Endothelial cell of umbilical vein (primary cell): ENCODE measurements at regions not wholly inside any gene's neighbourhood (a gene's known extent, or its start where the extent isn't known, plus 50 kb on each side); places are given as distances from the start of the nearest gene placed in this dataset.

ENCODE experiments used
- EZH2 ChIP-seq: IDR thresholded peaks from 2 replicates; pipeline ENCODE4 v1.6.1; 2012; ENCODE audit warnings: borderline replicate concordance, low read depth, mild to moderate bottlenecking, moderate library complexity, low read length, inconsistent platforms; ENCODE audit not compliant: severe bottlenecking
- FOS ChIP-seq: IDR thresholded peaks from 2 replicates; pipeline ENCODE4 v1.6.1; 2011; ENCODE audit warnings: mild to moderate bottlenecking, low read length, moderate library complexity, borderline replicate concordance; ENCODE audit not compliant: insufficient read depth
- MYC ChIP-seq: IDR thresholded peaks from one replicate; pipeline ENCODE4 v1.6.1; 2011; ENCODE audit warnings: mild to moderate bottlenecking, low read depth, low read length
- POLR2A ChIP-seq: IDR thresholded peaks from 2 replicates; pipeline ENCODE4 v1.6.1; 2012; ENCODE audit warnings: low read depth, mild to moderate bottlenecking, control low read depth, low read length
- POLR2AphosphoS5 ChIP-seq: IDR thresholded peaks from 2 replicates; pipeline ENCODE4 v1.6.1; 2012; ENCODE audit warnings: low read depth, mild to moderate bottlenecking, control low read depth, low read length, moderate library complexity; ENCODE audit not compliant: insufficient read depth
- TF ChIP-seq, protein P1 (sequence below), 2 donors: IDR thresholded peaks; 1 replicate in 1 of 2; 2 replicates in 1 of 2; pipeline ENCODE4 v1.5.1; 2011; ENCODE audit warnings: low read length in 2 of 2, mild to moderate bottlenecking in 2 of 2, moderate library complexity in 2 of 2, control low read depth in 1 of 2, inconsistent platforms in 1 of 2, low read depth in 1 of 2; ENCODE audit not compliant: insufficient read depth in 1 of 2; ENCODE audit errors: extremely low read depth in 1 of 2
- TF ChIP-seq, protein P2 (sequence below): IDR thresholded peaks from 2 replicates; pipeline ENCODE4 v1.6.1; 2011; ENCODE audit not compliant: insufficient read depth, insufficient read length

GRCh38 chr2:22326250-22326649 lies 1058.7 kb upstream of the KLHL29 start:
- TF ChIP-seq, protein P1, sequence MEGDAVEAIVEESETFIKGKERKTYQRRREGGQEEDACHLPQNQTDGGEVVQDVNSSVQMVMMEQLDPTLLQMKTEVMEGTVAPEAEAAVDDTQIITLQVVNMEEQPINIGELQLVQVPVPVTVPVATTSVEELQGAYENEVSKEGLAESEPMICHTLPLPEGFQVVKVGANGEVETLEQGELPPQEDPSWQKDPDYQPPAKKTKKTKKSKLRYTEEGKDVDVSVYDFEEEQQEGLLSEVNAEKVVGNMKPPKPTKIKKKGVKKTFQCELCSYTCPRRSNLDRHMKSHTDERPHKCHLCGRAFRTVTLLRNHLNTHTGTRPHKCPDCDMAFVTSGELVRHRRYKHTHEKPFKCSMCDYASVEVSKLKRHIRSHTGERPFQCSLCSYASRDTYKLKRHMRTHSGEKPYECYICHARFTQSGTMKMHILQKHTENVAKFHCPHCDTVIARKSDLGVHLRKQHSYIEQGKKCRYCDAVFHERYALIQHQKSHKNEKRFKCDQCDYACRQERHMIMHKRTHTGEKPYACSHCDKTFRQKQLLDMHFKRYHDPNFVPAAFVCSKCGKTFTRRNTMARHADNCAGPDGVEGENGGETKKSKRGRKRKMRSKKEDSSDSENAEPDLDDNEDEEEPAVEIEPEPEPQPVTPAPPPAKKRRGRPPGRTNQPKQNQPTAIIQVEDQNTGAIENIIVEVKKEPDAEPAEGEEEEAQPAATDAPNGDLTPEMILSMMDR (IDR thresholded peaks at IDR 0.05; ENCODE audit: extremely low read depth in 1 of 2, insufficient read depth in 1 of 2, low read depth in 1 of 2, low read length in 2 of 2) = no peak
- TF ChIP-seq EZH2 = no peak
- no peak for TF ChIP-seq POLR2AphosphoS5
- TF ChIP-seq, protein P2, sequence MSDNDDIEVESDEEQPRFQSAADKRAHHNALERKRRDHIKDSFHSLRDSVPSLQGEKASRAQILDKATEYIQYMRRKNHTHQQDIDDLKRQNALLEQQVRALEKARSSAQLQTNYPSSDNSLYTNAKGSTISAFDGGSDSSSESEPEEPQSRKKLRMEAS = no peak
- TF ChIP-seq MYC = no peak
- no peak for TF ChIP-seq FOS
- no peak for TF ChIP-seq POLR2A
